PC-3 (cell line): ENCODE measurements at regions not wholly inside any gene's neighbourhood (a gene's known extent, or its start where the extent isn't known, plus 50 kb on each side); places are given as distances from the start of the nearest gene placed in this dataset.

Source experiments
- ATAC-seq: fragments of 200-7000 bp; cut with Tn5 transposase; 2 replicates; pipeline ENCODE4 v1.9.1; 2020; ENCODE audit warnings: mild to moderate bottlenecking, moderate library complexity
- BruUV-seq: library from RNA; stranded (reverse); fragments of 400-500 nt; replicated peaks from 2 replicates; lab custom pipeline; 2021; lab: Mats Ljungman, UMichigan
- CTCF ChIA-PET: fragments of 300-600 bp; sonication (Branson Sonifier 250); formaldehyde crosslinking; loops from one replicate; lab custom pipeline; 2022; ENCODE audit warnings: antibody characterized with exemption; lab: Charles Lee
- POLR2A ChIA-PET: fragments of 300-600 bp; sonication (Branson Sonifier 250); formaldehyde crosslinking; loops from one replicate; lab custom pipeline; 2022; ENCODE audit warnings: antibody characterized with exemption; ENCODE audit not compliant: unreplicated experiment; lab: Charles Lee
- DNase-seq: peaks from one replicate; pipeline ENCODE4 v3.0.0-alpha.2; 2015
- H2AFZ ChIP-seq: fragments of 300-600 bp; sonication (generic); 2 replicates; pipeline ENCODE4 v1.6.0; 2016; ENCODE audit warnings: antibody characterized with exemption, low read length
- H3F3A ChIP-seq: fragments of 300-600 bp; sonication (generic); one replicate; pipeline ENCODE4 v1.6.0; 2017; ENCODE audit warnings: antibody characterized with exemption, low read length, control low read depth, mild to moderate bottlenecking; ENCODE audit not compliant: unreplicated experiment
- H3K27ac ChIP-seq: fragments of 300-600 bp; sonication (generic); 2 replicates; pipeline ENCODE4 v1.5.1; 2016; ENCODE audit warnings: mild to moderate bottlenecking, low read length
- H3K27me3 ChIP-seq: fragments of 300-600 bp; sonication (generic); 2 replicates; pipeline ENCODE4 v1.6.1; 2016; ENCODE audit warnings: low read length, mixed read lengths
- H3K36me3 ChIP-seq: fragments of 300-600 bp; sonication (generic); 2 replicates; pipeline ENCODE4 v1.6.1; 2016; ENCODE audit warnings: low read depth, mixed run types, low read length, mixed read lengths
- H3K4me1 ChIP-seq: fragments of 300-600 bp; sonication (generic); 2 replicates; pipeline ENCODE4 v1.5.1; 2016; ENCODE audit warnings: low read length; ENCODE audit not compliant: insufficient read depth
- H3K4me2 ChIP-seq: fragments of 300-600 bp; sonication (generic); 2 replicates; pipeline ENCODE4 v1.6.0; 2016; ENCODE audit warnings: low read length
- H3K4me3 ChIP-seq: fragments of 300-600 bp; sonication (generic); 2 replicates; pipeline ENCODE4 v1.5.1; 2016; ENCODE audit warnings: mild to moderate bottlenecking, low read length, mixed read lengths
- H3K79me2 ChIP-seq: fragments of 300-600 bp; sonication (generic); 2 replicates; pipeline ENCODE4 v1.6.1; 2017; ENCODE audit warnings: low read length, mixed read lengths
- H3K9ac ChIP-seq: fragments of 300-600 bp; sonication (generic); 2 replicates; pipeline ENCODE4 v1.6.0; 2016; ENCODE audit warnings: mild to moderate bottlenecking, low read length
- H3K9me2 ChIP-seq: fragments of 300-600 bp; sonication (generic); replicated peaks from 2 replicates; pipeline ENCODE4 v1.6.1; 2016; ENCODE audit warnings: mixed run types, low read length, mixed read lengths
- H3K9me3 ChIP-seq: fragments of 300-600 bp; sonication (generic); 2 replicates; pipeline ENCODE4 v1.6.1; 2016; ENCODE audit warnings: low read length, mixed read lengths
- H4K20me1 ChIP-seq: fragments of 300-600 bp; sonication (generic); 2 replicates; pipeline ENCODE4 v1.6.1; 2016; ENCODE audit warnings: low read length, mixed read lengths
- EZH2 ChIP-seq: fragments of 300-600 bp; sonication (generic); IDR thresholded peaks from one replicate; pipeline ENCODE4 v1.6.1; 2017; ENCODE audit warnings: antibody characterized with exemption, mild to moderate bottlenecking, low read length; ENCODE audit not compliant: unreplicated experiment
- EZH2phosphoT487 ChIP-seq: fragments of 300-600 bp; sonication (generic); IDR thresholded peaks from 2 replicates; pipeline ENCODE4 v1.6.1; 2018; ENCODE audit warnings: mild to moderate bottlenecking, antibody characterized with exemption, low read length, borderline replicate concordance
- intact Hi-C: fragments of 100-400 bp; cut with micrococcal nuclease; formaldehyde crosslinking; loops from 2 replicates; pipeline ENCODE4 v1.9.0; 2023
- TF ChIP-seq, protein P1 (sequence below): fragments of 300-600 bp; sonication (generic); conservative IDR thresholded peaks from 2 replicates; pipeline ENCODE4 v1.5.1; 2017; ENCODE audit warnings: antibody characterized with exemption, low read depth, mild to moderate bottlenecking, low read length

DNA sequence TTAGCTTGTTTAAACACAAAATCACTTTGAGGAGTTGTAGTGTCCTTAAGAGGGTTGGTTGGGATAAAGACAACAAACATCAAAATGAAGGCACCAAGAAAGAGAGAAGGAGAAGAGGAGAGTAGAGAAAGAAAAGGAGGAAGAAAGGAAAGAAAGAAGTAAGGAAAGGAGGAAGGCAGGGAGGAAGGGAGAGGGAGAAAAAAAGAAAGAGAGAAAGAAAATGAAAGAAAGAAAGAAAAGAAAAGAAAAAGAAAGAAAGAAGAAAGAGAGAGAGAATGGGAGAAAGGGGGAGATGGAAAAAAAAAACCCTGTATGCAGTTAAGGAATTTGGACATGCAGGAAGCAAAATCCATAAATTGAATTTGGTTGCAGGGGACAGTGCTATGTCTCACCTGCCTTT lies 635.4 kb upstream of the FZD8 start:
- Histone ChIP-seq H3K27me3 (no peaks in the 10 kb centered on the region), H3K27ac (no peak overlapping the region), H3K79me2 (no peaks in the 10 kb centered on the region), H3K4me3 (no peak overlapping the region), H3K9ac (no peak overlapping the region), H3K9me2 (no peaks in the 10 kb centered on the region), H3K4me2 (no peak overlapping the region), H3K36me3 (no peaks in the 10 kb centered on the region), H2AFZ (no peak overlapping the region), H3K4me1 (no peaks in the 10 kb centered on the region), H3F3A (no peaks in the 10 kb centered on the region), H4K20me1 (no peaks in the 10 kb centered on the region), H3K9me3 (no peaks in the 10 kb centered on the region)
- intact Hi-C loops: loop anchor here (5.0 kb wide), 1 partner anchor 190 kb away; no protein-coding TSS in a partner anchor
- no TSS peak for BruUV-seq
- ATAC-seq (no peak), DNase-seq (no peak)
- ChIA-PET POLR2A (no interaction called here), CTCF (no interaction called here)
- TF ChIP-seq, protein P1, sequence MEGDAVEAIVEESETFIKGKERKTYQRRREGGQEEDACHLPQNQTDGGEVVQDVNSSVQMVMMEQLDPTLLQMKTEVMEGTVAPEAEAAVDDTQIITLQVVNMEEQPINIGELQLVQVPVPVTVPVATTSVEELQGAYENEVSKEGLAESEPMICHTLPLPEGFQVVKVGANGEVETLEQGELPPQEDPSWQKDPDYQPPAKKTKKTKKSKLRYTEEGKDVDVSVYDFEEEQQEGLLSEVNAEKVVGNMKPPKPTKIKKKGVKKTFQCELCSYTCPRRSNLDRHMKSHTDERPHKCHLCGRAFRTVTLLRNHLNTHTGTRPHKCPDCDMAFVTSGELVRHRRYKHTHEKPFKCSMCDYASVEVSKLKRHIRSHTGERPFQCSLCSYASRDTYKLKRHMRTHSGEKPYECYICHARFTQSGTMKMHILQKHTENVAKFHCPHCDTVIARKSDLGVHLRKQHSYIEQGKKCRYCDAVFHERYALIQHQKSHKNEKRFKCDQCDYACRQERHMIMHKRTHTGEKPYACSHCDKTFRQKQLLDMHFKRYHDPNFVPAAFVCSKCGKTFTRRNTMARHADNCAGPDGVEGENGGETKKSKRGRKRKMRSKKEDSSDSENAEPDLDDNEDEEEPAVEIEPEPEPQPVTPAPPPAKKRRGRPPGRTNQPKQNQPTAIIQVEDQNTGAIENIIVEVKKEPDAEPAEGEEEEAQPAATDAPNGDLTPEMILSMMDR: no peak
- TF ChIP-seq EZH2phosphoT487 (no peak), EZH2 (no peak)

DNA sequence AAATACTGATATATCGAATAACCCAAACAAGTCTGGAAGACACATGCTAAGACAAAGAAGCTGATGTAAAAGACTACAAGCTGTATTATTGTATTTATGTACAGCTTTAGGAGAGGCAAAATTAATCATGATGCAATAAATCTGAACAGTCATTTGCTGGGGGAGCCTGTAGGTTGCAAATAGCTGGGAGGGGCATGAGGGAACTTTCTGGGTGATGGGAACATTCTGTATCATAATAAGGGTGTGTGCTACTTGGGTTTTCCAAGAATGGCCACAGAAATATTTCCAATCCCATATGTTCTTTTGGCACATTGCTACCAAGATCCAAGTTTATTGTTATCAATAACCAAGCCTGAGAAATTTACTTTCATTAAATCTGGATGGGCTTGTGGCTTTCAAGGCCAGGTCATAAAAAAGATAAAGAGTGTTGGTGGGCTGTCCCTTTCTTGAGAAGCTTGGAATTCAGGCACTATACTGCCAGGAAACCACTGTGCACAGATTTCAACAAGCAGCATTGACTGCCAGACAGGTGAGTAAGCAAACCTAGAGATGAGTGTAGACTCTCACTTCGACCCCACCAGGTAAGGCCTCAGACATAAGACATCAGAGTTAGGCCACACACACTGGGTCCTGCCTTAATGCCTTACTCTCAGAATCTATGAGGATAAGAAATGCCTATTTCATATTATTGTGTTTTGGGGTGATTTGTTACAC lies 629.7 kb upstream of the FZD8 start:
- H3K9ac ChIP-seq: no peak overlapping the region
- BruUV-seq: no TSS peak
- H3K27ac ChIP-seq: no peak overlapping the region
- peak; percentile 70 for DNase-seq
- H3K4me3 ChIP-seq: no peak overlapping the region
- no peaks in the 10 kb centered on the region for H3K27me3 ChIP-seq
- H3F3A ChIP-seq: no peaks in the 10 kb centered on the region
- no peaks in the 10 kb centered on the region for H3K36me3 ChIP-seq
- ChIA-PET CTCF (no interaction called here), POLR2A (interaction anchor here (0.7 kb wide), 1 partner anchor 1545 kb away, joined by 3 read pairs; no protein-coding TSS in a partner anchor)
- no peak overlapping the region for H3K4me2 ChIP-seq
- intact Hi-C loops: no loop called here
- peak; percentile 38 for ATAC-seq
- no peaks in the 10 kb centered on the region for H3K9me2 ChIP-seq
- H3K9me3 ChIP-seq: no peaks in the 10 kb centered on the region
- H4K20me1 ChIP-seq: no peaks in the 10 kb centered on the region
- H3K4me1 ChIP-seq: peaks cover 14% of the 10 kb centered on the region
- 0 out of 2 replicates have a peak overlapping the region, but pooled peaks have one; percentile 3 for H2AFZ ChIP-seq
- no peaks in the 10 kb centered on the region for H3K79me2 ChIP-seq
- TF ChIP-seq, protein P1: no peak
- TF ChIP-seq EZH2phosphoT487 (no peak), EZH2 (no peak)

- no peaks in the 10 kb centered on the region for H3K79me2 ChIP-seq
- H3K4me3 ChIP-seq: no peak overlapping the region
- H3F3A ChIP-seq: no peaks in the 10 kb centered on the region
- no peaks in the 10 kb centered on the region for H3K9me2 ChIP-seq
- no peak for ATAC-seq
- no peak overlapping the region for H3K9ac ChIP-seq
- H3K4me2 ChIP-seq: no peak overlapping the region
- H3K27me3 ChIP-seq: no peaks in the 10 kb centered on the region
- TF ChIP-seq, protein P1: no peak
- no peak for TF ChIP-seq EZH2phosphoT487
- no peak for TF ChIP-seq EZH2
- intact Hi-C loops: no loop called here
- H2AFZ ChIP-seq: peak overlapping the region; percentile 16
- H3K4me1 ChIP-seq: peaks cover 18% of the 10 kb centered on the region
- no peaks in the 10 kb centered on the region for H4K20me1 ChIP-seq
- BruUV-seq: no TSS peak
- DNase-seq: no peak
- no peaks in the 10 kb centered on the region for H3K36me3 ChIP-seq
- H3K27ac ChIP-seq: no peak overlapping the region
- H3K9me3 ChIP-seq: no peaks in the 10 kb centered on the region
- ChIA-PET CTCF (interaction anchor here (0.5 kb wide), 1 partner anchor 510 kb away, joined by 5 read pairs; no protein-coding TSS in a partner anchor), POLR2A (no interaction called here)
These were observed 627.1 kb upstream of the FZD8 start for GRCh38 chr10:36269222-36269621.
